AG08395 (cell line): ENCODE measurements at regions not wholly inside any gene's neighbourhood (a gene's known extent, or its start where the extent isn't known, plus 50 kb on each side); places are given as distances from the start of the nearest gene placed in this dataset.

Experiments
- DNase-seq: peaks from one replicate; pipeline ENCODE4 v3.0.0; 2012; ENCODE audit warnings: mixed read lengths, low spot score

DNA sequence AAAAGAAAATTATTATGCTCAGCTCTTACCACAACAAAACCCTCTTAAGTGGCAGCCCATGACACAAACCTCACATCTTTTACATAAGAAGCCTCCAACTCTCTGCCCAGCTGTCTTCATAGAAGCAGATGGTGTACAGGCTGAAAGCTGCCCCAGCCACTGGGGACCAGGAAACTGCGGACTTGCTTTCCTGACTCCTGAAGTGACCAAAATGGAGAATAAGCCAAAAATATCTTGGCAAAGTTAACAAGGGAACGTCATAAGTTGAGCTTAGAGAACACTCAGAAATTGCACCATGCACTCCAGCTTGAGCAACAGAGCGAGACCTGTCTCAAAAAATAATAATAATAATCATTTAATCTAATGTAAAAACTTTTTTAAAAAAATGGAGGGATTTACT lies 160.3 kb upstream of the CDYL start:
- peak; percentile 17 for DNase-seq

DNA sequence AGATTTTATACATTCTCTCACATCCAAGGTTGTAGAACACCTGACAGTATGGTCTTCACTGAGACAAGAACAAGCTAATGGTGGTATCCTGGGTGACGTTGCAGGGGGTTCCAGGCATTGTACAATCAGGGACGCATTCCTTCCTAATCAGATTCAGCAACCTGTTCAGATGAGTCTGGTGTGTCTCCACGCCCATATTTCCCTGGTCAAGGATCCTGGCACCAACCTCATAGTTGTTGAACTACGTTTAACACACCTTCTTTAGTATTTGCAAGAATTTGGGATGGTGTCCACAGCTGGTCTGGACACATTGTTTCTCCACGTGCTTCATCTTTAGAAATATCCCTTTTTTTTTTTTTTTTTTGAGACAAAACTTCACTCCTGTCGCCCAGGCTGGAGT lies 161.0 kb upstream of the CDYL start:
- no peak for DNase-seq

DNA sequence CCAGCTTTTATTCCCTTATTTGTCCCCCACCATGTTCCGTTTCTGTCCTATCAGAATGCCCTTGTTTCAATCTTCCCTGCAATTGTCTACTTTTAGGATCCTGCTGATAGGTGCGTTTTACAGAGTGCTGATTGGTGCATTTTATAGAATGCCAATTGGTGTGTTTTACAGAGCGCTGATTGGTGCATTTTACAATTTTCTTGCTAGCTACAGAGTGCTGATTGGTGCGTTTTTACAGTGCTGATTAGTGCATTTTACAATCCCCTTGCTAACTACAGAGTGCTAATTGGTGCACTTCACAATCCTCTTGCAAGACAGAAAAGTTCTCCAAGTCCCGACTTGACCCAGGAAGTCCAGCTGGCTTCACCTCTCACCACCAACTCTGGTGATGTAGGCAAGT lies 161.6 kb upstream of the CDYL start:
- no peak for DNase-seq

DNA sequence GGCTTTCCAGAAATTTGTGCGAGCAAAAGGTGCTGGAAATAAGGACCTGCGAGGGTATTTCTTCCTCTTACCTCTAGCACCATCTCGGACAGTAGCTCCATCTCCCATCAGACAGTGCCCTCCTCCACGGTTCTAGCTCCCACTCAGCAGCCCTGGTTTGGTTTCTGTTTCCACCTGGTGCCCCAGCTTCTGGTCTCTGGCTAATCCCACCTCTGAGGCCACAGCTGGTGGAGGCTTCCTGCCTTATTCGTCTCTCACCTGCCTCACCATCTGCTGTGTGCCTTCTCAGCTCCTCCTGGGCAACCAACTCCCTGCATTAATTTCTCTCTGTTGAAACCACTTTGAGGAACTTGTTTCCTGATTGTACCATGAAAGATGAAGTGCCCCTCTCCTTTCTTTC lies 162.4 kb upstream of the CDYL start:
- no peak for DNase-seq

DNA sequence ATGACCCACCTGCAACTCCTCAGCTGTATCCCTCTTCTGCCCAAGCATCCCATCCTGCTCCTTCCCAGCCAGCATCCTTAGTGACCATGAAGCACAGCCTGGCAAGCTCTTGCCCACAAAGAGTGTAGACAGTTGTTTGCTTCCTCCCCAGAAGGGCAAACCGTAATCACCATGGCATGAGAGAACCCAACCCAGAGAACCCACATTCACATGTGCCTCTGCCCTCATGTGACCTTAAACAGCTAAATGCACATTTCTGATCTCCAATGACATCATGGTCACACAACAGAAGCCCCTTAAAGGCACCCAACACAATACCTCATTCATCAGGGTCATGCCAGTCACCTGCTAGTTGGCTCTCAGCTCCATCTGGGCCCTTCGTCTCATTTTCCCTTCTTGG lies 162.8 kb upstream of the CDYL start:
- no peak for DNase-seq

DNA sequence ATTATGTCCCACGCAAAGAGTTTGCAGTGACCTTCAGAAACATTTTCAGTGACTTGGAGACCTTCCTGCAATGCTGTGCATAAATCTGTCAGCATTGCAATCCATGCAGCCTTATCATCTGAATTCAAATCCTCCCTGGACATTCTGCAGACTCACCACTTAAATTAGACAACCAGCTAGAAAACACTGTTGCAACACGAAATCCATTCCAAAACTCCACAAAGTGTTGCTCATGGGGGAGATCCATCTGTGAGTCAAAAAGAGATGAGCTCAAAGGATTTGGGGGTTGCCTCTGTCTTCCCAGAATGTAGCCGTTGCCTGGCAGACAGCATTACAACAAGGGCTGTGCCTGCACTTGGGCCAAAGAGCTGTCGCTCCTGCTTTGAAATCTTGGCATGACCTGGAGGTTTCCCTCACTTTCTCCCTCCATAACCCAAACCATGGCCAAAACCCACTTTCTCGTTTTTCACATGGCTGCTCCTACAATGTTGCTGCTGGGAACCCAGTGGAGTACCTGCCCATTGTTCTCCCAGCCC lies 163.5 kb upstream of the CDYL start:
- DNase-seq, result peak; percentile 76

DNA sequence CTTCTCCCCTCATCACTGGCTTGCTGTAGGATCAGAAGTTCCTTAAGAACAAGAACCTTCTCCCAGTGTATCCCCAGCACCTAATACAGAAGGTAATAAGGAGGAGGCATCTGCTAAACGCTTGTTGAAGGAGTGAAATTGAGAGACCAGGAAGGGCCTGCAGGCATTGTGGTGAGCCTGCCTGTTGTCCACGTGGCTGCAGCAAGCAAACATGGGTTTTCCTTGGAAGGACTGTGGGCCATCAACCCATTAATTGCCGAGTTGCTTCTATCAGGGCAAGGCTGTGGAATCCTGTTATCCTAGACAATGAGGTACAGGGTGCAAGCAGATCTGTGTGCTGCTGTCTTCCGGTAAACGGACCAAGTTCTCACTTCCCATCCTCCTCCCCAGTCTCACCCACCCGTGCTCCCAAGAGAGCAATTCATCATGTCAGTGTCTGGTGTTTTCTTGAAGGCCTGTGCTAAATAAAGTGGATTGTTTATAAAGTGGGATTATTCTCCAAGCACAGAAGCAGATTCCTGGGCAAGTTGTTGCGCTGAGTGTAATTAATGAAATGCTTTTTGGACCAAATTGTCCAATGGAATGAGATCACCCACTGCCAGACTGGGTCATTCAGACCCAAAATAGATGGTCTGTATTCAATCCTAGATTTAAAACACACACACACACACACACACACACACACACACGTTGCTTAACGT lies 164.6 kb upstream of the CDYL start:
- no peak for DNase-seq

DNA sequence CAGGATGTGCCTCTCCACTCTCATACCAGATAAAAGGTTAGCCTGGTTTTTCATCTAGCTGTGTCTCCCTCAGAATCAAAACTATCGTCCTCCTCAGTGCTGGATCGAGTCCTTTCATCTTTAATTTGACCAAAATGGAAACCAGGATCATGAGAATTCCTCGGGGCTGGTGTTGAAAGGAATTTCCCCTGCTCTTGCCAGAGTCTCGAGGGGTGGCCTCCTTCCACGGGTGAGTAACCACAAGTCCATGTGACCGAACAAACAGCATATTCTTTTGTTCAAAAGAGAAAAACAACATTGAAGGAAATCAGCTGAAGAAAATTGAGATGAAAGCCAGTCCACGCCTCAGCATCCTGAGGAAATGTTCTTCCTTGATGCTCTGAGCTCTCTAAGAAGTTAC lies 165.9 kb upstream of the CDYL start:
- DNase-seq, result peak; percentile 87

DNA sequence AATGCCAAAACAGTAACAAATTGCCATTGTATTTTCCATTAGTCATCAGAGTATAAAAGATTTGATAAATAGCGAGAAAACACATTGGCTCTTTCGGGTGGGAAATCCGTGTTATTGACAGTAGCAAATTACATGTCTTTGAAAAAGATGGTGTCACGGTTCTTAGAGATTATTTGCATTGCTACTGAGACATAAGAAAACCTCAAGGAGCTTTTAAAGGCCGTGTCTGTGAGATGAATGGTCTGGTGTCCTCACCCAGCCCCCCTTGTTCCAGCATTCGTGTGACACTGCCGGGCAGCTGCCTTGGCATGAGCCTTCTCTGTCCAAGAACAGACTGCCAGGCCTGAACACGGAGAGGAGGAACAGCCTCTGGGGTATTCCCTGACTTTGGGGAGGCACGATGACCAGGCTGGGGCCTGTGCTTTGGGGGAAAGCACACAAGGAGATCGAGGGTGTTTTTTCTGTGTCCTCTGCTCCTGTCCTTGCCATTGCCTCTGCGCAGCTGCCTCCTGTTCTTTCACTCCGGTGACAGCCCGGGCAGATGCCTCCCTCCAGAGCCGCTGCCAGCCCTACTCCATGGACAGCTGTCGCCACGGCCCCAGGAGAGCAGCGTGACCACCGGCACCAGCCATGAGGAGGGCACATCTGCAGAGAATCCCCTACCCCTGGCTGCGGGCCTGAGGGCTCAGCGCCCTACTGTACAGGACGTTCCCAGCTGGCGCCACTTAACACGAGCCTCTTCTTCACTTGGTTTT lies 167.7 kb upstream of the CDYL start:
- no peak for DNase-seq

DNA sequence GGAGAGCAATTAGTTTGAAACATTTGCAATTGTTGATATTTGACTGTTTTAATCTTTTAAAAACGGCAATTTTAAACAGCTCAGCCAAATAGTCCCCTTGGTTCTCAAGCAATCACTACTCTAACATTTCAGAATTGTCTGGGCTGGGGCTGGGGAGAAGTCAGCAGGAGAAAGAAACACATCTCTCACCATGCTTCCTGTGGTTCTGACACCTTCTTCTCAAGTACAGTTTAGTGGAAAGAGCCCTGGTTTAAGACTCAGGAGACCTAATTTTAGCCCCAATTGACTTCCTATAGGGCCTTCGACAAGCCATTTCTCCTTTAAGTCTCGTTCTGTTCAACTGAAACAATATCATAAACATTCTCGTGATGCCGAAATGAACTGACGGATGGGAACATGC lies 168.4 kb upstream of the CDYL start:
- DNase-seq, result no peak

DNA sequence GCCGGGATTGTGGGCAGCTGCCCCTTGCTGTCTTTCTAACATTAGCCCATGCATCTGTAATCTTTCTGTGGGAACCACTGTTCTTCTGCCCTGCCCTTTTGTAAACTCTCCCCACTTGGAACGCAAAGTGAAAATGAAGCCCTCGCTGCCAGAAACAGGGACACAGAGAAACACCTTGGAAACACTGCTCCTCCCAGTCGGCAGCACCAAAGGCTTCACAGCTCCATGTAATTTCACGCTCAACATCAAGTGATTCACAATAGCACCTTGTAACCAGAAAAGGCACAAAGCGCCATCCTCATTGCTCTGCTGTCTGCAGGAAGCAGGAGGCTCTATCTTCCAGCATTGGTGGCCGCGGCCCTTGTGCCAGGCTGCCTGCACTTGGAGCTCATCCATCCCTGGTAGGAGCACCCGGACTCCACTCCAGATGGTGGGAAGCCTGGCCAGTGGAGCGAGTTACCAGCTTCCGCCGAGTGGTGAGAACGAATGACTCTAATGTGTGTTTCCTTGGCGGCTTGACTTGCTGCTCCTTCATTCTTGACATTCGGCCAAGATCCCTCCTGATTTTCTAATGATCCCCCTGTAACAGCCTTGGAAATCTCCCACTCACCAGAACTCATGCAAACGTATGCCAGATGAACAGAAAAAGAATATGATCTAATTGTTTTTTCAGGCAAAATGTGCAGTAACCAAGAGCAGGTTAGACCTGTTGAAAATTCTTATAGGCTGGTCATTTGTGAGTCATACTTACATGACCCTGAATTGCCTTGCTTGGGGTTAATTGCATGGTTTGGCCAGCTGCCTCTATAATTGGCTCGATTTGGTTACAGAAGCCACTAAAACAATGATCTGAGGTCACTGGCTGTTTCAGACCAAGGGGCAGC lies 169.1 kb upstream of the CDYL start:
- peak; percentile 65 for DNase-seq

DNA sequence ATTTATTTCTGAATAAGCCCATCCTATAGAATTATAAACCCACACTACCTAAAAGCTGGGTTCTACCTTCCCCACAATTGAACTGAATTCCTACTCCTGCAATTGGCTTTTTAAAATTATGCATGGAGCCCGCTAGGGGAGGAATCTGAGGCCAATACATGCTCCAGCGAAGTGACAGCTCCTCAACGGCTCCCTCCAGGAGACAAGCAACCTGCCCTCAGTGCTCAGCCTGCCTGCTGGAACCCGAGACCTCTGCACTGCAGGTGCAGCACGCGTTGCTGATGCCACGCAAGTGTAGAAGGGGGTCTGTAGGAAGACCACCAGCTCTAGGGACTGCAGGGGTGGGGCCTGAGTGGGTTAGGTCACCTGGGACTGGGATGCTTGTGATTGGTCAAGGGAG lies 170.2 kb upstream of the CDYL start:
- DNase-seq, result no peak

DNA sequence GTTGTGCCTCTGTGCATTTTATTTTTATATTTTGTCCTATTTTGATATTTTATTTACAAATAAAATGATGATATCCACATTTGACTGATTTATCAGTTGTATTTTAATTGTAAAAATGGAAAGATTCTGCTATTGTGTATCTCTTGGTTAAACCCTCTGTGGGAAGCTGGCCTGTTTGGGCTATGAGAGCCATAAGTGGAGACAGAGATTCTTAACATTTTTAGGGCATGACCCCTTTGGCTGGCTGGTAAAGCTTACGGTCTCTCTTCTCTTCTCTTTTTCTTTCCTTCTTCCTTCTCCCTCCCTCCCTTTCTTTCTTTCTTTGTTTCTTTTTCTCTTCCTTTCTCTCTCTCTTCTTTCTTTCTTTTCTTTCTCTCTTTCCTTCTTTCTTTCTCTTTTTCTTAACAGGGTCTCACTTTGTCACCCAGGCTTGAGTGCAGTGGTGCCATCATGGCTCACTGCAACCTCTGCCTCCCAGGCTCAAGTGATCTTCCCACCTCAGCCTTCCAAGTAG lies 172.3 kb upstream of the CDYL start:
- DNase-seq, result no peak

DNA sequence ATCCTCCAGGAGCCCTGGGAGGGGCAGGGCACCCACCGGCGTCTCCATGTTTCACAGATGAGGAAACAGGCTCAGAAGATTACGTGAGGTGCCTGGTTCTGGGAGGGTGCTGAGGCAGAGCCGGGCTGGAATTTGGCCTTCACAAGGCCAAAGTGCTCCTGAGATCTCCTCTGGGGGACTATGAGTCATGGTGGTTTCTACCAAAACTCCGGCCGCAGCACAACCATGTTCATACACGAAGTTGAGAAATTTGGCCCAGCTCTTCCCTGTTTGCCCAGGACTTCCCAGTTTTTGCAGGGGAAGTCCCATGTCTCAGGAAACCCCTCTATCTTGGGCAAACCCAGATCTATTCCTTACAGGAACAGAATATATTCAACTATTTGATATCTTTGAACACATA lies 172.9 kb upstream of the CDYL start:
- DNase-seq, result peak; percentile 79

DNA sequence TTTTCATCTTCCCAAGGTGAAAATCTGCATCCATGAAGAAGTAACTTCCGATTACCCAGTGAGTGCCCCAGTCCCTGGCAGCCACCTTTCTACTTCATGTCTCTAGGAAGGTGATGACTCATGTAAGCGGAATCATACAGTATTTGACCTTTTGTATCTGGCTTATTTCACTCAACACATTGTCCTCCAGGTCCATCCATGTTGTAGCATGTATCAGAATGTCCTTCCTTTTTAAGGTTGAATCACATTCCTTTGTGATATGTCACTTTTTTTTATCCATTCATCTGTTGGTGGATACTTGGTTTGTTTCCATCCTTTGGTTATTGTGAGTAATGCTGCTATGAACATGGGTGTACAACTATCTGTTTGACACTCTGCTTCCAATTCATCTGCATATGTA lies 176.3 kb upstream of the CDYL start:
- DNase-seq, result no peak

DNA sequence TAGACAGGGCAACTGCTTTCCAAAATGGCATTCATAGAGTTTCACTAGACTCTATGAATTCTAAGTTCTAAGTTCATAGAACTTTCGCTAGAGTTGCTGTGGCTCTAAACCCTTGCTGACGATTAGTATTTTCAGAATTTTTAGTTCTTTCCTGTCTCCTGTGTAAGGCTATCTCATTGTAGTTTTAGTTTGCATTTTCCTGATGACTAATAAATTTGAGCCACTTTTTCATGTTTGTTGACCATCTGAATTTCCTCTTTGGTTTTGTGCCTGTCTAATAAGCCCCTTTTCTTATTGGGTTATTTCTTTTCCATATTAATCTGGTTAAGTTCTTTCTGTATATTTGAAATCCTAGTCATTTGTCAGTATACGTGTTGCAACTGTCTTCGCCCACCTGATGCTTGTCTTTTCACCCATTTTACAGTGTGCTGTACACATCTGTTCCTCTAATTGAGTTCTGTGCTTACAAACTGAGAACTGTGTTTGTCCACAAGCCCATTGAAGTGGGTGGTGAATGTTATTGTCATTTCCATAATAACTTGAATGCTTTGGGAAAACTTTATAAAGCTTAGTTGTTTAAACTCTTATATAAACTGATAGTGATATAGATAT lies 177.7 kb upstream of the CDYL start:
- no peak for DNase-seq

DNA sequence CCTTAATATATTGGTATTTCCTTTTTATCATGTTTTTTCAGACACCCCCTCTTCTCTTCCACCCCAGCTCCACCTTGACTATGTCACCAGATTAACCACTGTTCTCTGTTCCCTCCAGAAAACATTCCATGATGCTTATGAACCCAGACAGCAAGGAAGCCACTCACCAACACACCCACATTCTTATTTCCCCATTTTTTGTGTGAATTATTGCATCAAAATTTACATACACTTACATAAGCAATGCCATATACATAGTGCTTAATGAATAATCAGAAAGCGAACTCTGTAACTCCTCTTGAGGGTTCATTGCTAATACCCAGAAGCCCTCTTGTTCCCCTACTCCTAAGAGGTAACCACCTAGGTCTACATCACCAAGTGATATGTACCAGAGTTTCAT lies 182.3 kb upstream of the CDYL start:
- no peak for DNase-seq

DNA sequence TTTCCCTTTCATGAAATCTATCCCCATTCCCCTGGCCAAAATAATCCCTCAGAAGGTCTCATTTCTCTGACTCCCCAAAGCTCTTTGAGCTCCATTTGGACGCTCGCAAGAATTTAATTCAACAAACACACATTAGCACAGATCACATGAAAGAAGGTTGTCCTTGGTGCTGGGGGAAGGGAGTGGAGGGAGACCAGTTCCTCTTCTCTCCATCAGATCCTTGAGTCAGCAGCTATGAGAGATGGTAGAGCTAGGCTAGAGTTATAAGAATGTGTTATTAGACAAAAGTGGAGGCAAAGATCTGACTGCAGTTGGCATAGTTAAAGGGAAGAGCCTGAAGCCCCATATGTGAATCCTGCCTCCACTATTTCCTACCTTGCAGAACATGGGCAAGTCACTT lies 184.2 kb upstream of the CDYL start:
- no peak for DNase-seq

DNA sequence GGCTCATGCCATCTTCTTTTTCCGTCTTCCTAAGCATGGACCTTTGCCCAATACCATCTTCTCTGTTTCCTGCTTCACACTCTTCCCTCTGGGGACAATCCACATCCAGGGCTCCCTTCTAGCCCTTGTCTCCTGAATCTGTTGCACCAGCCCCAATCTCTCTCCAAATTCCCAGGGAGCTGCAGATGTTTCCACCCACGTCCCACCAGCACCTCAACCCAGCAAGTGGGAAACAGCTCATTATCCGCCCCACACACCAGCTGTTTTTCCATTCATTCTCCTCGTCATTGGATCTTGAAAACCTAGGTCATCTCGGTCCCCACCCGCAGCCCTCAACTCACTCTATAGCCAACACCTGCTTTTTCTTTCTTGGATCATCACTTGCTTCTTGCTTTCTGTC lies 185.0 kb upstream of the CDYL start:
- no peak for DNase-seq

DNA sequence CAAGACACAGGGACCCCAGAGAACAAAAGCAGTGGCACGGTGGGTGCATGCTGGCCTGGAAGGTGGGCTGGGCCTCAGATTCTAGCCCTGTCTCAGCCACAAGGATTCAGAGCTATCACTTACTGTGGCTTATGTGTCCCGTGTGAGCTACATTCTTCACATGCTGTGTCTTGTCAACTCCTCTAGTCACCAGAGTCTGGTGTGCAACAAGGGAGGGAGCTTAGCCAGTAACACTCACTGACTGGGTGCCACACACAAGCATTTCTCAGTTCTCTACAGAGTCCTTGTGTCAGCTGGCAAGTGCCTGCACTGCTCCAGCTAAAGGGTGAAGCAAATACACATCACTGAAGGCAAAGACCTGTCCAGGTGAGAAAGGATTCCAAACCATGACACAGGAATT lies 186.9 kb upstream of the CDYL start:
- no peak for DNase-seq

DNA sequence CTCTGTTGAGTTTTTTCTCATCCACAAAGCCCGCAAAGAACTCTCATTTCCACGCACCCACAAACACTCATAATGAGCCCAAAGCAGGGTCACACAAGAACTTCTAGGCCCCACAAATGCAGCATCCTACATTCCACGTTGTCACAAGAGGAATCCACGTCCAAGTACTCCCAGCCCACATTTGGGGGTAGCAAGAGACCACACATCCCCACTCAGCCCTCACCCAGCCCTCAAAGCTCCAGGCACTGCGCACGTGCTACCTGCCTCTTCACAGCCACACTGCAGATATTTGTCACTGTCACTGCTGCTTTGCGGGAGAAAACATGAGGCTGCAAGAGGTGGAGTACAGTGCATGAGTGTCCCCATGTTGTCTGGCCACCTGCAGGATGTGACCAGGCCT lies 187.6 kb upstream of the CDYL start:
- no peak for DNase-seq

DNA sequence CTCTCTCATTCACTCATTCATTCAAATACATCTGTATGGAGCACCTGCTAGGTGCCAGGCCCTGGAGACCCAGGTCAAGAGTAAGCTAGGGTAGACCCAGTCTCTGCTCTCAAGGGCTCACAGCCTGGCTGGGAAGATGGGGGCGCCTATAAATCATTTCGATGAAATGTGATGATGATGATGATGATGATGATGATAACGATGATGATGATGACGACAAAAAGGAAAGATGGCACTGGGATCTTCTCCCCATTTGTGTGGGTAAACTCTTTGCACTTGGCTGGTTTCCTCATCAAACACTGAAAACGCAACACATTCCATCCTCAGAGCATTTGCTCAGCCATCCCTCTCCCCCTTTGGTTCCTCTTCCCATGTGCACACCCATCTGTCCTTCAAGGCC lies 188.0 kb upstream of the CDYL start:
- DNase-seq, result no peak
